Activated CD4-positive, CD25-positive, alpha-beta regulatory T cell treated with anti-CD3 and anti-CD28 coated beads, Interleukin-2, amount 50 U/mL, for 24 hours (primary cell): ENCODE measurements at regions not wholly inside any gene's neighbourhood (a gene's known extent, or its start where the extent isn't known, plus 50 kb on each side); places are given as distances from the start of the nearest gene placed in this dataset.
"Not testable (repeated sequence)": the region's sequence is repeated elsewhere in the genome, so short reads cannot be mapped to it uniquely, and the experiment has no call there.

Source experiments
- ATAC-seq, 2 donors: fragments of 150-1000 bp; cut with Tn5 transposase; one replicate each; pipeline ENCODE4 v1.10.0; 2021; ENCODE audit warnings: mild to moderate bottlenecking in 1 of 2, moderate library complexity in 1 of 2

DNA sequence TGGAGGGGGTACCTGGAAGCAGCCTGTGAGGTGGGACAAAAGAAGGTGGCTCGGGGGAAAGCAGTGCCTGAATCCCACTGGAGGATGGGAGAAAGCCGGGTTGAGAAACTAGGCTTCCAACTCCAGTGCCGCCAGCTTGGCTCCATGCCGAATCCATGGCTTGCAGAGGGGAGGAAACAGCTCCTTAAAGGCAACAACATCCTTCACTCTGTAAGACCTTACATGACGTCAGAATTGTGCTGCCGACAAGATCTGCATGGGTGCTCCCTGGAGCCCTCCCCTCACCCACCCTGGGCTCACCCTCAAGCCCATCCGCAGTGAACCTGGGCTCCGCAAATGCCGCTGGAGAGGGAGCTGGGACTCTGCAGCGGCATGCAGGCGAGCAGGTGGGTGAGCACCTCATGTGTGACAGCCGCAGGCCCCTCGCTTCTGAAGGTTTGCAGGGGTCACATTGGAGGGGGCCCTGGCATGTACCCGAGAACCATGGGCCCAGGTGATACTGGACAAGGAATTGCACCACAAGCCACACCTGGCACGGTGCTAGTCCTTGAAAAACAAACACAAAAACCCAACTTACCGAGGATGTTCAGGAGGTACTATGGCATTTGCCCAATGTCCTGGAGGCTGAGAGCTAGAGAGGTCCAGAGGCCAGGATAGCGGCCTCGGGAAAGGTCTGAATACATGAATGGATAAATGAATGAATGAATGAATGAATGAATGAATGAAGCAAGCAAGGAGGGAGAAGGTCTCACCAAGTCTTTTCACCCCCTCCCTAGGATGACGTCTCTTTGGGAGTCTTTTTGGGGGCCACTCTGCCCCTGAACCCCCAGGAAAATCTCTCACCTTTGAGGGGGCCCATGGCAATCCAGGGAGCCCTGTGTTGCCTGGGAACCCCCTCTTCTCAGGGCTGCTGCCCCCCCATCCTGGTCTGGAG, 238.6 kb upstream of the SHH start:
- no peak for ATAC-seq

GRCh38 chr7:156049366-156049765, 237.1 kb upstream of the SHH start:
- no peak for ATAC-seq

DNA sequence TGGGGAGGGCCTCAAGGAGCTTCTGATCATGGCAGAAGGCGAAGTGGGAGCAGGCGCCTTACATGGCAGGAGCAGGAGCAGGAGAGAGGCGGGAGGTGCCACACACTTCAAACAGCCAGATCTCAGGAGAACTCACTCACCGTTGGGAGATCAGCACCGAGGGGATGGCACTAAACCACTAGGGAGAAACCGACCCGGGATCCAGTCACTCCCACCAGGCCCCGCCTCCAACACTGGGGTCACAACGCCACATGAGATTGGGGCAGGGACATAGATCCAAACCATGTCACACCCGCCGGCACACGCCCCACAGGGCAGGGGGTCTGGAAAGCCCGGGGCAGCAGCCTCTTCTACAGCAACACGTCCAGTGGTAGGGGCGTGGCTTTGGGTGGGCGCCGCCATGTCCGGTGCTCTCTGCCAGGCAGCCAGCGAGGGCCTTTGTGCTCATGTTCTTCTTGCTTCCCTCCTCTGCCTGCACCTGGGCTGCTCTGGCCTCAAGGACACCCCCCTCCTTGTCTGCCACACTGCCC, 233.8 kb upstream of the SHH start:
- ATAC-seq = no peak

DNA sequence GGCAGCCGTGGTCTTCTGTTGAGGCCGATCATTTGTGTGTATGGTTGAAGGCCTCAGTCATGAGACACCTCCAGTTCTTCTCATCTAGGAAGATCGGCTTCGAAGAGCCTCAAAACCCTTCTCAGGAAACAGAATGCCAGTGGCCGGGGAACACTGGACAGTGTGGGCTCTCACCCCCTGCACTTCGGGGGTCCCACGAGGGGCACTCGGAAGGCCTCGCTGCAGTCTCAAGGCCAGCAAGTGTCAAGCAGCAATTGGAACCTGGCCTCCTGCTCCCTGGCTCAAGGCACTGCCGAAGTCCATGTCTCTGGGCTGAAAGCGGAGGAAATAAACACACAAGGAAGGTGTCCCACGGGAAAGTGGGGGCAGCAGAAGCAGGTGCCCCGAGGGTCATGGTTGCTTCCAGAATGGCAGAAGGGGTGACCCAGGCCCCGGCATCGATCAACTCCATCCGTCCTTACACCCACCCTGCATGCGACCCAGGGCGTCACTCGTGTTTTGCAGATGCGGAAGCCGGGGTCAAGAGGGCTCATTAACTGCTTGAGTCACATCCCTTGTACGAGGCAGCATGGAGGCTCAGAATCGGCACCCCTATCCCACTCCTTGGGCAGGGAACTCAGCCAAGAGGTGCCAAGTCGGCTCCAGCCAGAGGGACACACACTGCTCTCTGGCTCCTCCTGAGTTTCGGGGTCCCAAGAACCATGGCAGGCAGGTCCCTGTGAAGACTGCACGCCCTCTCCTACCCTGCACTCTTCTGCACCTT, 231.3 kb upstream of the SHH start:
- ATAC-seq = no peak

GRCh38 chr7:156041398-156041797, 229.1 kb upstream of the SHH start:
- ATAC-seq = no peak

- ATAC-seq = no peak
These were observed 227.9 kb upstream of the SHH start for GRCh38 chr7:156039971-156040677.

DNA sequence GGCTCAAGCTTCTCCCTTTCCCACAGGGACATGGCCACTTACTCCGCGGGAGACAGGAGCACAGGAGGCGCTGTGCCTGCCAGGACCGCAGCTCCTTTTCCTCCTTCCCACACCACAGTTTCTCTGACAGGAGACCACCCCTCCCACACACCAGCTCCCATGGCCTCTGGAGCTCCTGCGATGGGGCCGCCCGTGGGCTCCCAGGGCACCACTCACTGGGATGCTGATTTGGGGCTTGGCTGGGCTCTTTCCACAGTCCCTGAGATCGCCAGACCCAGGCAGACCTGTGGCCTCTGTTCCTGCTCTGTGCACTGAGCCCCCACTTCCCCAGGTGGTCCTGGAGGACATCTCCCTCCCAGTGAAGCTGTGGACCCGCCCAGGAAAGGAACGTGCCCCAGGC, 226.9 kb upstream of the SHH start:
- no peak for ATAC-seq

- no peak for ATAC-seq
These were observed 226.1 kb upstream of the SHH start for GRCh38 chr7:156038345-156038744.

GRCh38 chr7:156036153-156036552, 223.9 kb upstream of the SHH start:
- no peak for ATAC-seq

GRCh38 chr7:156035387-156035786, 223.1 kb upstream of the SHH start:
- not testable (repeated sequence) for ATAC-seq

DNA sequence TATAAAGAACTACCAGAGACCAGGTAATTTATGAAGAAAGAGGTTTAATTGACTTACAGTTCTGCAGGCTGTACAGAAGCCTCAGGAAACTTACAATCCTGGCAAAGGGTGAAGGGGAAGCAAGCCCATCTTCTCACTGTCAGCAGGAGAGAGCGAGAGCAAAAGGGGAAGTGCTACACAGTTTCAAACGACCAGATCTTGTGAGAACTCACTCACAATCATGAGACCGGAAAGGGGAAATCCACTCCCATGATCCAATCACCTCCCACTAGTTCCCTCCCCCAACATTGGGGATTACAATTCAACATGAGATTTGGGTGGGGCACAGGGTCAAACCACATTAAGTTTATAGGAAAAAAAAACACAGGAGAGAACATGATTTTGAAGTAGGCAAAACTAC, 222.1 kb upstream of the SHH start:
- no peak for ATAC-seq

GRCh38 chr7:156032973-156033372, 220.7 kb upstream of the SHH start:
- no peak for ATAC-seq

DNA sequence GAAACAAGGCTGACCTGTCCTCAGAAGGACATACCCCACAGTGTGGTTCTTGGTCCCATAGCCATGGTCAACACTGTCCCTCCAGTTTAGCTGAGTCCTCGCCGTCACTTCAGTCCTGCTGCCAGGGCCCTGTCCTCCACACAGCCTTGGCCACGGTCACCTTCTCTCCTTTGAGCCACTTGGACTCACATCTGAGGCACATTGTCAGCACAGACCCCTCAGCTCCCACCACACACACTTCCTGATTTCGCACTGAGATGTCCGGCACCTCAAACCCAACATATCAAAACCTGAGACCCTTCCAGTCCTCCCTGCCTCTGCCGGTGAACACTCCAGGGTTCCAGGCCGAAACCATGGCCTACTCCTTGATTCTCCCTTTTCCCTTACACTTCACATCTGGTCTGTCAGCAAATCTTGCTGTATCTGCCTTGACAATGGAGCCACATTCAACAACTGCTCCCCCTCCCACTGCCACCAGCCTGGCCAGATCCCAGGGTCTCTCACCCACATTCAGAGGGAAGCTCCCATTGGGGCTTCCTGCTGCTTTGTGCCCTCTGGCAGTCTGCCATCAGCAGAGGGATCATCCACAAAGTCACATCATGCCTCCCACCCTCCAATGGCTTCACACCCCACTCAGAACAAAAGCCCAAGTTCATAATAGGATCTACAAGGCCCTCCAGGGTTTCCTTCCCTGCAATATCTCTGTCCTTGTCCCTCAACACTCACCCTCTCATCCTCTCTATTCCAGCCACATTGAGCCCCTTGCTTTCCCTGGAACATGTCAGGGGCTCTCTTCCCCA, 219.6 kb upstream of the SHH start:
- no peak for ATAC-seq

DNA sequence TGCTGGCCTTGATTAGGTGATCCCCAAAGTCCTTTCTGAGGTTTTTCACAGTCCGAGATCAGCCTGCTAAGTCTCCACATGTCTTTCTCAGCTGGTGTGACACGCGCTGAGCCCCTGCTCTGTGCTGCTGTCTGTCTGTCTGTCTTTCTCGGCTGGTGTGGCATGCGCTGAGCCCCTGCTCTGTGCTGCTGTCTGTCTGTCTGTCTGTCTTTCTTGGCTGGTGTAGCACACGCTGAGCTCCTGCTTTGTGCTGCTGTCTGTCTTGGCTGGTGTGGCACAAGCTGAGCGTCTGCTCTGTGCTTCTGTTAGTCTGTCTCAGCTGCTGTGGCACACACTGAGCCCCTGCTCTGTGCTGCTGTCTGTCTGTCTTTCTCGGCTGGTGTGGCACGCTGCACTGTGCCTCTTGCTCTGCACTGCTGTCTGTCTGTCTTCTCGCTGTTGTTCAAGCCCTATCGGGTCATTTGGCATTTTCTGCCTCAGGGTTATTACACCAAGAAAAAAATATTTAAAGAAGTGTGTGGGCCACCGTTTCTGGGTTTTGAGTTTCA, 217.3 kb upstream of the SHH start:
- no peak for ATAC-seq

DNA sequence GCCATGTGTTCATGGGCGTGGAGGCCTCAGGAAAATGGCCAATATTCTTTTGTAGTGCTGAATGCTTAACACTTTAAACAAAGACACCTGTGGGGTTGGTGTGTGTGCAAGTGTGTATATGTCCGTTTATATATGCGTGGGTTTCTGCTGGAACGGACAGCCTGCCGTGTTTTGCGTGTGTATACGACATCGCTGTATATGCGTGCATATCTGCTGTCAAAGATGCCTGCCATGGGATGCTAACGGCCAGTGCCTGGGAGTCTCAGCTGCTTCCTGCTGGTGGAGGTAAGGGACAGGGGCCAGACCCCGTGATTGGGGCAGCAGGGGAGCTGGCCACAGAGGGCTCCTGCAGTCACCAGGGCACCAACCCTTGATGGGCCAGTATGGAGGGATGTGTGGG, 216.3 kb upstream of the SHH start:
- no peak for ATAC-seq

DNA sequence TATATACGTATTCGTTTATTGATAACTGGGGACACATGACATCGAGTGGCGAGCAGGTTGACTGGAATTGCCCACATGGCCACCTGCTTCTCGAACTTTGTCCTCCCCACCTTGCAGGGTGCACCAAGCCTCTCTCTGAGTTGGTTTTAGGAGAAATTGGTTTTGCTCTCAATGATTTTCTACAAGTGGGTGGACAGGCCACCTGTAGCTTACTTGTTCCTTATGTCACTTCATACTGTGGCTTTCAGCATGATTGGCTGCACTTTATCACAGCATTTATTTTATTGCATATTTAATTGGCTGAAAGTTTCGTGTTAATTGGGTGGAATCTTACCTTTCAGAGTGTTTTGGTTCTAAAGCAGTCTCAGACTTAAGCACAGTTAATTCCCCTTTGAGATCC, 215.6 kb upstream of the SHH start:
- no peak for ATAC-seq

- no peak for ATAC-seq
These were observed 214.3 kb upstream of the SHH start for GRCh38 chr7:156026603-156027002.

DNA sequence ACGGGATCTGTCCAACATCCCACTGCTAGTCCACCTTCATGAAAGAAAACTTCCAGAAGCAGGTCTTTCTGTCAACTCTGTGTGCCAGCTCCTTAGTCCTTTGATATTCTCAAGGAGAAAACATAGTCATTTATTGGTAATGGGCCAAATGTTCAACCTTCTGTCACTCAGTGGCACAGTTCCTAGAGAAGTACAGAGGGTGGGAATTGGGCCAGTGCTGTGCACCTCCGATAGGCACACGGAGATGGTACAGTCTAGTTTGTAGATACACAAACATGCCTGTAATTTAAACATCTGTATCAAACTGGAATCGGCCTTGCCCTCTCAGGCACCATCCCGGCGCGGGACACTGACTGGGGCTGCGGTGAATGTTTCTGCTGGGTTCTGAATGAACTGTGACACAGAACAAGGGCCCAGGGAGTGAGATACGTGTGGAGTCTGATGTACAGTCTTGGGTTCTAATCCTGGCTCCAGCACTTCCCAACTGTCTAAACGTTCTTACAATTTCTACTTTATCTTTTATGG, 213.9 kb upstream of the SHH start:
- ATAC-seq = no peak

- ATAC-seq = no peak
These were observed 213.4 kb upstream of the SHH start for GRCh38 chr7:156025675-156026074.

- no peak for ATAC-seq
These were observed 211.9 kb upstream of the SHH start for GRCh38 chr7:156024201-156024600.
